ENCODE measurements at regions not wholly inside any gene's neighbourhood (a gene's known extent, or its start where the extent isn't known, plus 50 kb on each side); places are given as distances from the start of the nearest gene placed in this dataset.
"Not testable (repeated sequence)": the region's sequence is repeated elsewhere in the genome, so short reads cannot be mapped to it uniquely, and the experiment has no call there.

DNA sequence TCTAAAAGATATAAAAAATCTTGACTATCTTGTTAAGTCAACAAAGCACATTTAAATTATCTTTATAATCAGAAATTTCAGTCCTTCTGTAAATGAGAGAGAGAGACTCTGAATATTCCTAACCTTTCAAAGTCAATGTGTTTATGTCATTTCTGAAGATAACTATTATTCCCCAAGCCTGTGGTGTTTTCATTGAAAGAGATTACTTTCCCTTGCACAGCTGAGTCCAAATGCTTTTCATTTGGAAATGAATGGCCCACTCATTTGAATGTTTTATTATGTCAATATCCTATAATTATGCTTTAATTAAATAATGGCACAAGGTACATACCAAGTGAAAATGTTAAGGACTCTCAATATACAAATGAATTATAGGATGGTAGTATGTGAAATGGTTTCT is 680.0 kb upstream of the DPPA4 start:
- H3K4me3 ChIP-seq (ENCODE audit: low read depth, low read length): no peak overlapping the region
- TF ChIP-seq, protein P1, sequence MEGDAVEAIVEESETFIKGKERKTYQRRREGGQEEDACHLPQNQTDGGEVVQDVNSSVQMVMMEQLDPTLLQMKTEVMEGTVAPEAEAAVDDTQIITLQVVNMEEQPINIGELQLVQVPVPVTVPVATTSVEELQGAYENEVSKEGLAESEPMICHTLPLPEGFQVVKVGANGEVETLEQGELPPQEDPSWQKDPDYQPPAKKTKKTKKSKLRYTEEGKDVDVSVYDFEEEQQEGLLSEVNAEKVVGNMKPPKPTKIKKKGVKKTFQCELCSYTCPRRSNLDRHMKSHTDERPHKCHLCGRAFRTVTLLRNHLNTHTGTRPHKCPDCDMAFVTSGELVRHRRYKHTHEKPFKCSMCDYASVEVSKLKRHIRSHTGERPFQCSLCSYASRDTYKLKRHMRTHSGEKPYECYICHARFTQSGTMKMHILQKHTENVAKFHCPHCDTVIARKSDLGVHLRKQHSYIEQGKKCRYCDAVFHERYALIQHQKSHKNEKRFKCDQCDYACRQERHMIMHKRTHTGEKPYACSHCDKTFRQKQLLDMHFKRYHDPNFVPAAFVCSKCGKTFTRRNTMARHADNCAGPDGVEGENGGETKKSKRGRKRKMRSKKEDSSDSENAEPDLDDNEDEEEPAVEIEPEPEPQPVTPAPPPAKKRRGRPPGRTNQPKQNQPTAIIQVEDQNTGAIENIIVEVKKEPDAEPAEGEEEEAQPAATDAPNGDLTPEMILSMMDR (IDR thresholded peaks at IDR 0.05; ENCODE audit: low read depth, low read length, missing control alignments): no peak
- no peak for DNase-seq (ENCODE audit: low read depth)

DNA sequence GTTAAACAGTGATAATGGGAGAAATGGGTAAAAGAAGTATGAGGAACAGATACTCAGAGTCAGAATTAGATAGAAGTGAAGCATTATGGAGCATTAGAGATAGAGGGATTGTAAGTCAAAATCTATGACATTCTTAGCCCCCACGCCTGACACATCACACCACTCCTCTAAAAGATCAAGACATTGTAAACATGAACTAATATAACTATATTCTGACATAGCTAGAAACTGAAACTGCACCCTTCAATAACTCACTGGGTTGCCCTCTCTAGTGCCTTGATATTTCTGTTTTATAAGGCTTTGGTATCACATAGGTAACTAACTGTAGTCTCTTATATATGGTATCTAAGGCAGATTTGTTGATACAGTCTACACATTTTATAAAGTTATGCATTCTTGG is 684.3 kb upstream of the DPPA4 start:
- H3K4me3 ChIP-seq (ENCODE audit: low read depth, low read length): no peak overlapping the region
- TF ChIP-seq, protein P1 (IDR thresholded peaks at IDR 0.05; ENCODE audit: low read depth, low read length, missing control alignments): no peak
- DNase-seq (ENCODE audit: low read depth): no peak

DNA sequence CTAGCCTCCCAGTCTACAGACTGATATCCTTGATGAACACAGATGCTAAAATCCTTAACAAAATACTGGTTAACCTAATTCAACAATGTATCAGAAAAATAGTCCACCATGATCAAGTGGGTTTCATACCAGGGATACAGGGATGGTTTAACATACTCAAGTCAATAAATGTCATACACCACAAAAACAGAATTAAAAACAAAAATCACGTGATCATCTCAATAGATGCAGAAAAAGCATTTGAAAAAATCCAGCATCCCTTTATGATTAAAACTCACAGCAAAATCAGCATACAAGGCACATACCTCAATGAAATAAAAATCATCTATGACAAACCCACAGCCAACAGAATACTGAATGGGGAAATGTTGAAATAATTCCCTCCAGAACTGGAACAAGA is 685.7 kb upstream of the DPPA4 start:
- not testable (repeated sequence) for H3K4me3 ChIP-seq (ENCODE audit: low read depth, low read length); DNase-seq (ENCODE audit: low read depth)

DNA sequence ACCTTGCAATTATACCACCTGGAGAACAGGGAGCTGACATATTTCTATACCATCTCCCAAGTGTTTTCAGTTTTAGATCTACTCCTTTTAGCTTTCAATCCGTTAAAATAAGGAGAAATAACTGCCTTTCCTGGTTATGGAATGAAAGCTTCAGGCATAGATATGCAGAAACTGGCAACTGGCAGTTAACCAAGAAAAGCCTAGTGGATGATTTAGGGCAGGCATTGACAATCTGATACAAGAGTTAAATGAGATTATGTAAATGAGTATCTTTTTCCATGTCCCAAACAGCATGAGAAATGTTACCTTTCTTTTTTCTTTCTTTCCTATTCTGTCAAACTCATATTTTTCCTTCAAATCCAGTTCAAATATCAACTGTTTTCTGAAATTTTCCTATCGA is 689.1 kb upstream of the DPPA4 start:
- DNase-seq (ENCODE audit: low read depth): no peak
- TF ChIP-seq, protein P1 (IDR thresholded peaks at IDR 0.05; ENCODE audit: low read depth, low read length, missing control alignments): no peak
- no peak overlapping the region for H3K4me3 ChIP-seq (ENCODE audit: low read depth, low read length)

DNA sequence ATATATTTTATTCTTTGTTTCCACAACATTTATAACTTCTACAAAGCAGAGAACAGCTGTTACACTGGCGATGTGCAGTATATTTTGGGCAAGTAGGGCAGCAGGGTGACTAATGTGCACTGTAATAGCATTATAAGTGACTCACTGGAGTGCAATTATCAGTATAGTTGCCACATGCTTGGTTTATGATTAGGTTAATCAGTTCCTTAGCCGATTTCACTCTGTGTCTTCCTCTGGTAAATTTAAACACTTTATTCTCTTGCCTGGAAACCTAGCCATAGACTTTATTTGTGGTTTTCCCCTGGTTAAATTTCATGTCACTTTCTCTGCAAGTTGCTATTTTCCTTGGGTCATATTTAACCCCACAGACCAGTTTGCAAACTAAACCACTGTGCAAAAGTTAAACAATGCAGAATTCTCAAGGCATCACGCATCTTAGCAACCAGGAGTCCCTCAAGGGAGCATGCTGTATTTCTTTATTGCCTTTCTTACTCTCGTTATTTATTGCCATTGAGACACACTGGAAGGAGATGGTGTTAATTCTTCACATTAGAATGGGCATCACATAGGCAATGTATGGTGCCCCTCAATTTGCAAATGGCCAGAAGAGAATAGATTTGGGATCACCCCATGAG is 690.2 kb upstream of the DPPA4 start:
- no peak for DNase-seq (ENCODE audit: low read depth)
- TF ChIP-seq, protein P1 (IDR thresholded peaks at IDR 0.05; ENCODE audit: low read depth, low read length, missing control alignments): no peak
- no peak overlapping the region for H3K4me3 ChIP-seq (ENCODE audit: low read depth, low read length)

DNA sequence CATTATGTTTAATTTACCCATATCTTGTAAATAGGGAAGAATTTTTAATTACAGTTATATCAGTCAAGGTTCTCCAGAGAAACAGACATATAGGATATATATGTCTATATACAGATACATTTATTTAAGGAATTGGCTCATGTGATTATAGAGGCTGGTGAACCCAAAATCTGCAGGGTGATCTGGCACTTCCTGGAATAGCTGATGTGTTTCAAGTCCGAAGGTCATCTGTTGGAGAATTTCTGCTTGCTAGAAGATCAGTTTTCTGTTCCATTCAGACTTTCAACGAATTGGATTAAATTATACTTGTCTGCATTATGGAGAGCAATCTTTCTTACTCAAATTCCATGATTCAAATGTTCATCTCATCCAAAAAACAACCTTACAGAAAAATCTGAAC is 694.6 kb upstream of the DPPA4 start:
- no peak for DNase-seq (ENCODE audit: low read depth)
- TF ChIP-seq, protein P1 (IDR thresholded peaks at IDR 0.05; ENCODE audit: low read depth, low read length, missing control alignments): no peak
- H3K4me3 ChIP-seq (ENCODE audit: low read depth, low read length): no peak overlapping the region

DNA sequence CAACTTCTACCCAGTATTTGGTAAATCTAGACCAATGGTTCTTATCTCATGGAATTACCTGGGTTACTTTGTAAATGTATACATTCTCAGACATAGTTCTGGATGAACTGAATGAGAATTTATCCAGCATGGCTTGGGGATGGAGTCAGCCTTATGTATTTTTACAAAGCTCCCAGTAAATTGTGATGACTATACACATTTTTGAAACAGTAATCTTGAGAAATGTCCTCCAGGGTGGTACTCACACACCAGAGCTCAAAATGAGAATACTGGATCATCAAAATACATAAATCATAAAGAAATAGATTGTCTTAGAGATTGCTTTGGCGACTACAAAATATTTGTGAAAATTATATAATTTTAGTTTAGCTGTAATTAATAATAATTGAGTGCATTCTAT is 722.1 kb upstream of the DPPA4 start:
- H3K4me3 ChIP-seq (ENCODE audit: low read depth, low read length): no peak overlapping the region
- DNase-seq (ENCODE audit: low read depth): no peak

More for the DNA sequence above, 722.1 kb upstream of the DPPA4 start:
- TF ChIP-seq, protein P1 (IDR thresholded peaks at IDR 0.05; ENCODE audit: low read depth, low read length, missing control alignments): no peak

Measured in GM12864 (cell line).